Keratinocyte (primary cell): ENCODE measurements at regions not wholly inside any gene's neighbourhood (a gene's known extent, or its start where the extent isn't known, plus 50 kb on each side); places are given as distances from the start of the nearest gene placed in this dataset.

Experiments
- DNase-seq: peaks from one replicate; pipeline ENCODE4 v3.0.0-alpha.2; 2011; ENCODE audit warnings: low read depth, missing footprints, low spot score
- FAIRE-seq: peaks from 2 replicates; lab custom pipeline; 2011; peaks lifted over from hg19 to GRCh38; lab: Jason Lieb, UNC
- H2AFZ ChIP-seq: 2 replicates; pipeline ENCODE4 v1.6.0; 2012; ENCODE audit warnings: low read length, control low read depth, inconsistent platforms; ENCODE audit not compliant: control insufficient read depth
- H3K27ac ChIP-seq: 2 replicates; pipeline ENCODE4 v1.5.1; 2011; ENCODE audit warnings: low read length; ENCODE audit not compliant: control insufficient read depth, insufficient read depth
- H3K27me3 ChIP-seq: 3 replicates; pipeline ENCODE4 v1.6.0; 2011; ENCODE audit warnings: low read length; ENCODE audit not compliant: control insufficient read depth, insufficient read depth; ENCODE audit errors: extremely low read depth
- H3K36me3 ChIP-seq, 2 experiments: 2 replicates in 1 of 2; 3 replicates in 1 of 2; pipeline ENCODE4 v1.5.1; 2011; ENCODE audit warnings: low read length in 2 of 2, mild to moderate bottlenecking in 1 of 2; ENCODE audit not compliant: control insufficient read depth in 2 of 2, insufficient read depth in 2 of 2; ENCODE audit errors: extremely low read depth in 1 of 2
- H3K4me1 ChIP-seq: 3 replicates; pipeline ENCODE4 v1.5.1; 2011; ENCODE audit warnings: low read length; ENCODE audit not compliant: control insufficient read depth, insufficient read depth; ENCODE audit errors: extremely low read depth
- H3K4me2 ChIP-seq: 3 replicates; pipeline ENCODE4 v1.6.0; 2011; ENCODE audit warnings: low read depth, low read length; ENCODE audit not compliant: control insufficient read depth, insufficient read depth; ENCODE audit errors: extremely low read depth
- H3K4me3 ChIP-seq, 3 experiments: fragments of 200-600 bp in 1 of 3; sonication (generic) in 1 of 3; 2 replicates in 2 of 3; 3 replicates in 1 of 3; pipeline ENCODE4 v1.5.1; 2011 to 2016; ENCODE audit warnings: low read length in 3 of 3, mild to moderate bottlenecking in 3 of 3, control low read depth in 2 of 3, inconsistent platforms in 1 of 3, low read depth in 1 of 3, mixed read lengths in 1 of 3, mixed run types in 1 of 3, moderate library complexity in 1 of 3; ENCODE audit not compliant: control insufficient read depth in 2 of 3, insufficient read depth in 2 of 3; ENCODE audit errors: extremely low read depth in 1 of 3
- H3K79me2 ChIP-seq: 2 replicates; pipeline ENCODE4 v1.6.0; 2012; ENCODE audit warnings: low read length; ENCODE audit not compliant: control insufficient read depth, insufficient read depth
- H3K9ac ChIP-seq: 3 replicates; pipeline ENCODE4 v1.6.0; 2011; ENCODE audit warnings: low read length; ENCODE audit not compliant: control insufficient read depth, insufficient read depth; ENCODE audit errors: extremely low read depth
- H3K9me1 ChIP-seq: 3 replicates; pipeline ENCODE4 v1.6.0; 2011; ENCODE audit warnings: low read length; ENCODE audit not compliant: control insufficient read depth, insufficient read depth; ENCODE audit errors: extremely low read depth
- H3K9me3 ChIP-seq: 2 replicates; pipeline ENCODE4 v1.5.1; 2012; ENCODE audit warnings: low read depth, low read length; ENCODE audit not compliant: control insufficient read depth
- H4K20me1 ChIP-seq: 3 replicates; pipeline ENCODE4 v1.6.0; 2011; ENCODE audit warnings: low read length; ENCODE audit not compliant: control insufficient read depth, insufficient read depth; ENCODE audit errors: extremely low read depth
- CTCF ChIP-seq, 3 experiments: IDR thresholded peaks in 1 of 3; conservative IDR thresholded peaks in 1 of 3; optimal IDR thresholded peaks in 1 of 3; 2 replicates in 2 of 3; 3 replicates in 1 of 3; pipeline versions ENCODE3 to v1.5.1; 2011; ENCODE audit warnings: low read length in 3 of 3, mild to moderate bottlenecking in 3 of 3, moderate library complexity in 2 of 3, control low read depth in 1 of 3, inconsistent platforms in 1 of 3; ENCODE audit not compliant: insufficient read depth in 2 of 3; ENCODE audit errors: extremely low read depth in 1 of 3
- EZH2 ChIP-seq: IDR thresholded peaks from one replicate; pipeline ENCODE4 v1.6.1; 2012; ENCODE audit warnings: inconsistent platforms, mild to moderate bottlenecking, low read length, moderate library complexity
- dilution Hi-C: fragments of 300-500 bp; cut with MboI; formaldehyde crosslinking; loops from one replicate; pipeline ENCODE4 v1.7.0; 2020; ENCODE audit warnings: low sequenced_read_pairs; ENCODE audit not compliant: extremely low pct_ligation_motif_present

- Histone ChIP-seq H3K9ac (no peak overlapping the region), H3K9me3 (no peaks in the 10 kb centered on the region), H3K79me2 (no peaks in the 10 kb centered on the region), H3K4me2 (no peak overlapping the region), H2AFZ (no peak overlapping the region), H3K36me3 (no peaks in the 10 kb centered on the region), H3K27ac (no peak overlapping the region), H3K4me3 (no peak overlapping the region), H3K9me1 (no peaks in the 10 kb centered on the region), H3K27me3 (no peaks in the 10 kb centered on the region), H3K4me1 (peaks cover 41% of the 10 kb centered on the region), H4K20me1 (no peaks in the 10 kb centered on the region)
- TF ChIP-seq CTCF (optimal IDR thresholded peaks at IDR 0.05 in 1 of 3, IDR thresholded peaks at IDR 0.05 in 1 of 3, conservative IDR thresholded peaks at IDR 0.05 in 1 of 3; ENCODE audit: extremely low read depth in 1 of 3, insufficient read depth in 2 of 3, low read length in 3 of 3) (no peak), EZH2 (no peak)
- FAIRE-seq (no peak), DNase-seq (no peak)
- dilution Hi-C loops, result no loop called here
These were observed 79.3 kb downstream of the SIK1 start for GRCh38 chr21:43347461-43348169.

- H3K27ac ChIP-seq, result no peak overlapping the region
- no peaks in the 10 kb centered on the region for H3K79me2 ChIP-seq
- no peak overlapping the region for H2AFZ ChIP-seq
- no peaks in the 10 kb centered on the region for H3K9me3 ChIP-seq
- no peaks in the 10 kb centered on the region for H3K27me3 ChIP-seq
- no peak overlapping the region for H3K4me3 ChIP-seq
- peaks cover 41% of the 10 kb centered on the region for H3K4me1 ChIP-seq
- no peak for DNase-seq
- H3K36me3 ChIP-seq, result no peaks in the 10 kb centered on the region
- no peak overlapping the region for H3K4me2 ChIP-seq
- TF ChIP-seq EZH2 (no peak), CTCF (optimal IDR thresholded peaks at IDR 0.05 in 1 of 3, IDR thresholded peaks at IDR 0.05 in 1 of 3, conservative IDR thresholded peaks at IDR 0.05 in 1 of 3; ENCODE audit: extremely low read depth in 1 of 3, insufficient read depth in 2 of 3, low read length in 3 of 3) (no peak)
- no peak for FAIRE-seq
- dilution Hi-C loops, result no loop called here
- no peaks in the 10 kb centered on the region for H3K9me1 ChIP-seq
- H4K20me1 ChIP-seq, result no peaks in the 10 kb centered on the region
- H3K9ac ChIP-seq, result no peak overlapping the region
These were observed 80.4 kb downstream of the SIK1 start for GRCh38 chr21:43346551-43346950.
